Activated CD4-positive, alpha-beta T cell treated with anti-CD3 and anti-CD28 coated beads, Interleukin-2, amount 10 ng/mL, durations not matched to agents 24 days and 14 days (primary cell): ENCODE measurements at regions not wholly inside any gene's neighbourhood (a gene's known extent, or its start where the extent isn't known, plus 50 kb on each side); places are given as distances from the start of the nearest gene placed in this dataset.

Experiments
- DNase-seq: peaks from one replicate; pipeline ENCODE4 v3.0.0; 2022
- H3K27ac Mint-ChIP-seq: one replicate; pipeline ENCODE4 v1.8.0; 2022; ENCODE audit warnings: mild to moderate bottlenecking, mixed read lengths
- H3K27me3 Mint-ChIP-seq: one replicate; pipeline ENCODE4 v1.8.0; 2022; ENCODE audit warnings: mixed read lengths
- H3K36me3 Mint-ChIP-seq: one replicate; pipeline ENCODE4 v1.8.0; 2022; ENCODE audit warnings: low read depth, mild to moderate bottlenecking, mixed read lengths
- H3K4me1 Mint-ChIP-seq: one replicate; pipeline ENCODE4 v1.8.0; 2021; ENCODE audit warnings: mixed read lengths
- H3K4me3 Mint-ChIP-seq: one replicate; pipeline ENCODE4 v1.8.0; 2022; ENCODE audit warnings: mild to moderate bottlenecking, moderate library complexity, mixed read lengths
- H3K9me3 Mint-ChIP-seq: one replicate; pipeline ENCODE4 v1.8.0; 2021; ENCODE audit warnings: mixed read lengths
- intact Hi-C: fragments of 100-400 bp; cut with micrococcal nuclease; formaldehyde crosslinking; loops from one replicate; pipeline ENCODE4 v1.15.1; 2023

DNA sequence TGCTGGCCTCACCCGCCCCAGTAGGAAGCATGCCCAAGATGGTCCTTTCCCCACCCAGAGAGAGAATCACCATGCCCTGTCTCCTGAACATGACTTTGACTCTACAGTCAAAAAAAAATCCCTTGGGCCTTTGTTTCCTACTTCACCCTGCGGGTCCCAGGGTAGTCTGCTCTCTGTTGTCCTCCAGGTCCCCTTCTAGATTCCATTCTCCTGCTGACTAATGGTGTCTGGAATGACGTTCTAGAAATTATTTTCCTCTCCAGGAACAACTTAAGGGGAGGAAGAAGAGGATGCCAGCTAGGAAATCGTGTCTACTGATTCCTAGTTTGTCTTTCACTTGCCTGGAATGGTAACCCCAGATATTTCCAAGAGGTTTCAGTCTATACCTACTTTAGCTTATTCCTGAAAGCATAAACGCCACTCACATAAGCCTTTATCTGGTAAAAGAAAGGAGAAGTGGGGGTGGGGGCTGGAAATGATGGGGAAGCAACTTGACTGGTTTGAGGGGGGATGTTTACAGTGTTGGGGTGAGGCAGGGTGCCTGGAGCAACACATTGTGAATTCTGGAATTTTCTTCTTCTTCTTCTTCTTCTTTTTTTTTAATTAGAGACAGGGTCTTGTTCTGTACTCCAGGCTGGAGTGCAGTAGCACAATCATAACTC, 93.9 kb downstream of the SNX18 start:
- DNase-seq: no peak
- intact Hi-C loops: loop anchor here (5.0 kb wide), 1 partner anchor 94 kb away; the partner anchor contains the start of gene SNX18
- Mint-ChIP-seq H3K27ac (no peak overlapping the region), H3K36me3 (peaks cover 7% of the 10 kb centered on the region), H3K9me3 (peaks cover 15% of the 10 kb centered on the region), H3K4me1 (peaks cover 25% of the 10 kb centered on the region), H3K27me3 (no peaks in the 10 kb centered on the region), H3K4me3 (peak overlapping the region; percentile 24)

DNA sequence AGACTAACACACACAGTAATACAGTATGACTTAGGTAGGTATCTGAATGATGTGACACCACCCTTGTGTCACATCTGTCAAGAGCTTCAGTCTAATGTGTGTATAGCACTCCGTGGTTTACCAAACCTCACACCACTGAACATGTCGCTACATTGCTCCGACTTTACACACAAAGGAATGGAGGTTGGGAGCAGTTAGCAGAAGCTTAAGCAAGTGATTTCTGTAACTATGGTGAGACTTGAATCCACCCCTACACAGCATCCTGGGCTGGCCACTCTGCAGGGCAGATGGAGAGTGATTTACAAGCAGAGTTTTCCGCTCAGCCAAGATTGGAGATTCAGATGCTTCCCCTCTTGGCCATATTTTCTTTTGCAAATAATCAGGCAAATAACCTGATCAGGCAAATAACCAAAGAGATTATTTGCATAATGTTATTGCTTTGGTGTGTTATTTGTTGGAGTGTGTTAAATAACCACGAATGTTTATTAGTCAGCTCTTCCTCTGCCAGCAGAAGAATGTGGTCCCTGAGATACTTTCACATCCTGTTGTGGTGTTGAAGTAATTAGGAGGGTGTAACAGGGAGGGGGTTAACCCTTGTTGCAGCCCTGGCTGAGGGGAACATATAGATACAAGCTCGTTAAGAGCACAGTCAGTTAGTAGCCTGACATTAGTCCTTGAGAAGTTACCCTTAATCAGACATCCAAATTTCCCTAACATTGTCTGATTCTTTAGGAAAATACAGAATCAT, 92.8 kb downstream of the SNX18 start:
- peak; percentile 84 for DNase-seq
- Mint-ChIP-seq H3K4me1 (peaks cover 25% of the 10 kb centered on the region), H3K4me3 (peak overlapping the region; percentile 62), H3K27me3 (no peaks in the 10 kb centered on the region), H3K27ac (peak overlapping the region; percentile 78), H3K9me3 (peaks cover 15% of the 10 kb centered on the region), H3K36me3 (peaks cover 7% of the 10 kb centered on the region)
- intact Hi-C loops: loop anchor here (1.0 to 5.0 kb wide), 2 partner anchors 36 to 93 kb away; partner anchors contain the start of gene SNX18

GRCh38 chr5:54608423-54609085, 91.0 kb downstream of the SNX18 start:
- peaks cover 8% of the 10 kb centered on the region for H3K36me3 Mint-ChIP-seq
- no peak overlapping the region for H3K27ac Mint-ChIP-seq
- intact Hi-C loops: no loop called here
- peaks cover 23% of the 10 kb centered on the region for H3K9me3 Mint-ChIP-seq
- no peak overlapping the region for H3K4me3 Mint-ChIP-seq
- no peak for DNase-seq
- H3K27me3 Mint-ChIP-seq: peaks cover 5% of the 10 kb centered on the region
- H3K4me1 Mint-ChIP-seq: peaks cover 27% of the 10 kb centered on the region

GRCh38 chr5:54607006-54607405, 89.4 kb downstream of the SNX18 start:
- peaks cover 8% of the 10 kb centered on the region for H3K36me3 Mint-ChIP-seq
- peaks cover 24% of the 10 kb centered on the region for H3K9me3 Mint-ChIP-seq
- intact Hi-C loops: no loop called here
- peaks cover 5% of the 10 kb centered on the region for H3K27me3 Mint-ChIP-seq
- H3K4me3 Mint-ChIP-seq: no peak overlapping the region
- no peak for DNase-seq
- peaks cover 27% of the 10 kb centered on the region for H3K4me1 Mint-ChIP-seq
- H3K27ac Mint-ChIP-seq: no peak overlapping the region

GRCh38 chr5:54603372-54603771, 85.8 kb downstream of the SNX18 start:
- Mint-ChIP-seq H3K36me3 (peaks cover 5% of the 10 kb centered on the region), H3K27me3 (peaks cover 14% of the 10 kb centered on the region), H3K4me1 (peaks cover 6% of the 10 kb centered on the region), H3K9me3 (peaks cover 41% of the 10 kb centered on the region), H3K4me3 (no peak overlapping the region), H3K27ac (no peak overlapping the region)
- DNase-seq: no peak
- intact Hi-C loops: no loop called here

DNA sequence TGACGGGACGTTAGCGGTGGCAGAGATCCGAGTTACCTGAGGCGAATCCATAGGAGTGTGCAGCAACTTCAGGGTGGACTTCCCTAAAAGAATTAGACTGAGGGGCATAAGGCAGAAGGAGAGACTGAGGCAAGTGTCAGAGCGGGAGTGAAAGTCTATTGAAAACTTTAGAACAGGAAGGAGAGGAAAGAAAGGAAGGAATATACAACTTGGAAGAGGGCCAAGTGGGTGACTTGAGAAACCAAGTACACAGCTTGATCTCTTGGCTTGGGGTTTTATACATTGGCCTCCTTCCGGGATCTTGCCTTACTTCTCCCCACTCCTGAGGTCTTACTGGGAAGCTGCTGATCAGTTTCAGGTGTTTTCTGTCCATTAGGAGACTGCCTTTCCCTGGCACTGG, 84.9 kb downstream of the SNX18 start:
- DNase-seq: no peak
- H3K4me3 Mint-ChIP-seq: no peak overlapping the region
- H3K9me3 Mint-ChIP-seq: peaks cover 50% of the 10 kb centered on the region
- peaks cover 9% of the 10 kb centered on the region for H3K36me3 Mint-ChIP-seq
- H3K4me1 Mint-ChIP-seq: peaks cover 6% of the 10 kb centered on the region
- no peak overlapping the region for H3K27ac Mint-ChIP-seq
- H3K27me3 Mint-ChIP-seq: peaks cover 20% of the 10 kb centered on the region
- intact Hi-C loops: no loop called here

GRCh38 chr5:54601411-54602230, 84.1 kb downstream of the SNX18 start:
- DNase-seq: no peak
- Mint-ChIP-seq H3K36me3 (peaks cover 16% of the 10 kb centered on the region), H3K4me1 (peaks cover 6% of the 10 kb centered on the region), H3K9me3 (peaks cover 58% of the 10 kb centered on the region), H3K27me3 (peaks cover 22% of the 10 kb centered on the region), H3K27ac (no peak overlapping the region), H3K4me3 (no peak overlapping the region)
- intact Hi-C loops: no loop called here
